Left ventricle myocardium inferior (tissue), 1 donor: ENCODE measurements at regions not wholly inside any gene's neighbourhood (a gene's known extent, or its start where the extent isn't known, plus 50 kb on each side); places are given as distances from the start of the nearest gene placed in this dataset.

Experiments used
- DNase-seq: peaks from one replicate; pipeline ENCODE4 v3.0.0-alpha.2; 2020
- H3K27ac ChIP-seq: fragments of 200-600 bp; replicated peaks from 2 replicates; pipeline ENCODE4 v1.8.0; 2021
- H3K27me3 ChIP-seq: fragments of 200-600 bp; 2 replicates; pipeline ENCODE4 v1.8.0; 2021; ENCODE audit warnings: low read depth
- H3K36me3 ChIP-seq: fragments of 200-600 bp; 2 replicates; pipeline ENCODE4 v1.8.0; 2021
- H3K4me1 ChIP-seq: fragments of 200-600 bp; 2 replicates; pipeline ENCODE4 v1.8.0; 2021
- H3K4me3 ChIP-seq: fragments of 200-600 bp; 2 replicates; pipeline ENCODE4 v1.8.0; 2021; ENCODE audit warnings: mild to moderate bottlenecking, moderate library complexity
- H3K9me3 ChIP-seq: fragments of 200-600 bp; replicated peaks from 2 replicates; pipeline ENCODE4 v1.8.0; 2021
- CTCF ChIP-seq: fragments of 200-600 bp; IDR thresholded peaks from 2 replicates; pipeline ENCODE4 v1.8.0; 2021; ENCODE audit warnings: antibody characterized with exemption, mild to moderate bottlenecking, borderline replicate concordance
- intact Hi-C: fragments of 100-400 bp; cut with micrococcal nuclease; formaldehyde crosslinking; loops from one replicate; pipeline ENCODE4 v1.11.0; 2022
- donor health status: DM: no; HTN: yes; CAD: no; lungs with severe emphysema.

- H3K4me1 ChIP-seq, result no peaks in the 10 kb centered on the region
- no peak overlapping the region for H3K4me3 ChIP-seq
- no peak overlapping the region for H3K27ac ChIP-seq
- H3K27me3 ChIP-seq, result no peaks in the 10 kb centered on the region
- intact Hi-C loops, result no loop called here
- H3K9me3 ChIP-seq, result no peaks in the 10 kb centered on the region
- no peaks in the 10 kb centered on the region for H3K36me3 ChIP-seq
- no peak for DNase-seq
- TF ChIP-seq CTCF, result no peak
Measured at GRCh38 chr2:5849562-5849961, 157.4 kb downstream of the SOX11 start.

GRCh38 chr2:5851410-5851809 is 159.2 kb downstream of the SOX11 start:
- H3K36me3 ChIP-seq, result no peaks in the 10 kb centered on the region

GRCh38 chr2:5854797-5855196 is 162.6 kb downstream of the SOX11 start:
- Histone ChIP-seq H3K27me3 (no peaks in the 10 kb centered on the region), H3K27ac (no peak overlapping the region), H3K4me3 (no peak overlapping the region), H3K9me3 (peaks cover 18% of the 10 kb centered on the region), H3K36me3 (no peaks in the 10 kb centered on the region), H3K4me1 (peaks cover 10% of the 10 kb centered on the region)
- DNase-seq, result no peak
- TF ChIP-seq CTCF, result no peak
- intact Hi-C loops, result no loop called here

More at GRCh38 chr2:5851410-5851809, 159.2 kb downstream of the SOX11 start:
- Histone ChIP-seq H3K4me1 (peaks cover 10% of the 10 kb centered on the region), H3K9me3 (no peaks in the 10 kb centered on the region), H3K27me3 (no peaks in the 10 kb centered on the region), H3K4me3 (no peak overlapping the region), H3K27ac (no peak overlapping the region)
- intact Hi-C loops, result no loop called here
- no peak for TF ChIP-seq CTCF
- DNase-seq, result no peak

- no peaks in the 10 kb centered on the region for H3K36me3 ChIP-seq
- H3K4me3 ChIP-seq, result no peak overlapping the region
- no peak for DNase-seq
- intact Hi-C loops, result no loop called here
- TF ChIP-seq CTCF, result no peak
- H3K27ac ChIP-seq, result no peak overlapping the region
- peaks cover 2% of the 10 kb centered on the region for H3K9me3 ChIP-seq
- H3K27me3 ChIP-seq, result no peaks in the 10 kb centered on the region
- H3K4me1 ChIP-seq, result no peaks in the 10 kb centered on the region
Measured at GRCh38 chr2:5867056-5867455, 174.9 kb downstream of the SOX11 start.

GRCh38 chr2:5868931-5869330 is 176.7 kb downstream of the SOX11 start:
- no peak for DNase-seq
- TF ChIP-seq CTCF, result no peak
- intact Hi-C loops, result no loop called here
- no peak overlapping the region for H3K4me3 ChIP-seq
- H3K27me3 ChIP-seq, result no peaks in the 10 kb centered on the region
- no peak overlapping the region for H3K27ac ChIP-seq
- peaks cover 13% of the 10 kb centered on the region for H3K9me3 ChIP-seq
- H3K36me3 ChIP-seq, result no peaks in the 10 kb centered on the region
- no peaks in the 10 kb centered on the region for H3K4me1 ChIP-seq

GRCh38 chr2:5869936-5870335 is 177.8 kb downstream of the SOX11 start:
- Histone ChIP-seq H3K4me3 (no peak overlapping the region), H3K4me1 (no peaks in the 10 kb centered on the region), H3K9me3 (peaks cover 20% of the 10 kb centered on the region), H3K27me3 (no peaks in the 10 kb centered on the region), H3K36me3 (no peaks in the 10 kb centered on the region), H3K27ac (no peak overlapping the region)
- no peak for DNase-seq
- TF ChIP-seq CTCF, result no peak
- intact Hi-C loops, result no loop called here
